ENCODE measurements at regions not wholly inside any gene's neighbourhood (a gene's known extent, or its start where the extent isn't known, plus 50 kb on each side); places are given as distances from the start of the nearest gene placed in this dataset.

GRCh38 chrX:125654501-125654900, 334.8 kb downstream of the TEX13C start:
- CTCF ChIA-PET = no interaction called here
- Mint-ChIP-seq H3K4me1 (ENCODE audit: low read depth, unreplicated experiment) (no peaks in the 10 kb centered on the region), H3K4me3 (ENCODE audit: low read depth, unreplicated experiment) (no peak overlapping the region), H3K27ac (ENCODE audit: unreplicated experiment) (no peak overlapping the region), H3K27me3 (ENCODE audit: unreplicated experiment) (no peaks in the 10 kb centered on the region), H3K9me3 (ENCODE audit: low read depth, unreplicated experiment) (peaks cover 12% of the 10 kb centered on the region), H3K36me3 (ENCODE audit: insufficient read depth, unreplicated experiment) (no peaks in the 10 kb centered on the region)
- no peak for TF ChIP-seq CTCF (IDR thresholded peaks at IDR 0.05; ENCODE audit: unreplicated experiment)
- BruUV-seq (replicated peaks) = no TSS peak
- DNase-seq = no peak
- intact Hi-C loops (cut with micrococcal nuclease; ENCODE audit: unreplicated experiment) = loop anchor here (5.0 kb wide), 1 partner anchor 423 kb away; no protein-coding TSS in a partner anchor

- Mint-ChIP-seq H3K27ac (ENCODE audit: unreplicated experiment) (no peak overlapping the region), H3K9me3 (ENCODE audit: low read depth, unreplicated experiment) (peaks cover 10% of the 10 kb centered on the region), H3K4me3 (ENCODE audit: low read depth, unreplicated experiment) (no peak overlapping the region), H3K36me3 (ENCODE audit: insufficient read depth, unreplicated experiment) (no peaks in the 10 kb centered on the region), H3K4me1 (ENCODE audit: low read depth, unreplicated experiment) (no peaks in the 10 kb centered on the region), H3K27me3 (ENCODE audit: unreplicated experiment) (no peaks in the 10 kb centered on the region)
- BruUV-seq (replicated peaks) = no TSS peak
- TF ChIP-seq CTCF (IDR thresholded peaks at IDR 0.05; ENCODE audit: unreplicated experiment) = no peak
- intact Hi-C loops (cut with micrococcal nuclease; ENCODE audit: unreplicated experiment) = no loop called here
- DNase-seq = no peak
- CTCF ChIA-PET = no interaction called here
Observed at GRCh38 chrX:125673758-125674157, 354.1 kb downstream of the TEX13C start.

GRCh38 chrX:125678258-125678657, 358.6 kb downstream of the TEX13C start:
- no peak overlapping the region for H3K4me3 Mint-ChIP-seq (ENCODE audit: low read depth, unreplicated experiment)
- CTCF ChIA-PET = no interaction called here
- DNase-seq = no peak
- H3K9me3 Mint-ChIP-seq (ENCODE audit: low read depth, unreplicated experiment) = peaks cover 3% of the 10 kb centered on the region
- H3K27me3 Mint-ChIP-seq (ENCODE audit: unreplicated experiment) = no peaks in the 10 kb centered on the region
- no peak for TF ChIP-seq CTCF (IDR thresholded peaks at IDR 0.05; ENCODE audit: unreplicated experiment)
- intact Hi-C loops (cut with micrococcal nuclease; ENCODE audit: unreplicated experiment) = no loop called here
- no TSS peak for BruUV-seq (replicated peaks)
- no peaks in the 10 kb centered on the region for H3K36me3 Mint-ChIP-seq (ENCODE audit: insufficient read depth, unreplicated experiment)
- no peak overlapping the region for H3K27ac Mint-ChIP-seq (ENCODE audit: unreplicated experiment)
- no peaks in the 10 kb centered on the region for H3K4me1 Mint-ChIP-seq (ENCODE audit: low read depth, unreplicated experiment)

- H3K27me3 Mint-ChIP-seq (ENCODE audit: unreplicated experiment) = no peaks in the 10 kb centered on the region
- TF ChIP-seq CTCF (IDR thresholded peaks at IDR 0.05; ENCODE audit: unreplicated experiment) = no peak
- no peak overlapping the region for H3K4me3 Mint-ChIP-seq (ENCODE audit: low read depth, unreplicated experiment)
- CTCF ChIA-PET = no interaction called here
- no peaks in the 10 kb centered on the region for H3K9me3 Mint-ChIP-seq (ENCODE audit: low read depth, unreplicated experiment)
- H3K36me3 Mint-ChIP-seq (ENCODE audit: insufficient read depth, unreplicated experiment) = no peaks in the 10 kb centered on the region
- no peak overlapping the region for H3K27ac Mint-ChIP-seq (ENCODE audit: unreplicated experiment)
- no peaks in the 10 kb centered on the region for H3K4me1 Mint-ChIP-seq (ENCODE audit: low read depth, unreplicated experiment)
- intact Hi-C loops (cut with micrococcal nuclease; ENCODE audit: unreplicated experiment) = no loop called here
- no TSS peak for BruUV-seq (replicated peaks)
- DNase-seq = no peak
Observed at GRCh38 chrX:125680366-125680765, 360.7 kb downstream of the TEX13C start.

GRCh38 chrX:125681058-125681457, 361.4 kb downstream of the TEX13C start:
- Mint-ChIP-seq H3K27ac (ENCODE audit: unreplicated experiment) (no peak overlapping the region), H3K9me3 (ENCODE audit: low read depth, unreplicated experiment) (no peaks in the 10 kb centered on the region), H3K4me3 (ENCODE audit: low read depth, unreplicated experiment) (no peak overlapping the region), H3K4me1 (ENCODE audit: low read depth, unreplicated experiment) (no peaks in the 10 kb centered on the region), H3K27me3 (ENCODE audit: unreplicated experiment) (no peaks in the 10 kb centered on the region), H3K36me3 (ENCODE audit: insufficient read depth, unreplicated experiment) (no peaks in the 10 kb centered on the region)
- no peak for DNase-seq
- CTCF ChIA-PET = no interaction called here
- intact Hi-C loops (cut with micrococcal nuclease; ENCODE audit: unreplicated experiment) = no loop called here
- no TSS peak for BruUV-seq (replicated peaks)
- TF ChIP-seq CTCF (IDR thresholded peaks at IDR 0.05; ENCODE audit: unreplicated experiment) = no peak
